ENCODE measurements at regions not wholly inside any gene's neighbourhood (a gene's known extent, or its start where the extent isn't known, plus 50 kb on each side); places are given as distances from the start of the nearest gene placed in this dataset.
"Not testable (repeated sequence)": the region's sequence is repeated elsewhere in the genome, so short reads cannot be mapped to it uniquely, and the experiment has no call there.

- Histone ChIP-seq H3K4me1 (ENCODE audit: control insufficient read depth in 1 of 2, insufficient read depth in 2 of 2, low read length in 2 of 2) (no peaks in the 10 kb centered on the region), H3K79me2 (ENCODE audit: insufficient read depth, low read length) (no peaks in the 10 kb centered on the region), H3K9ac (ENCODE audit: low read length) (no peak overlapping the region), H3K27ac (ENCODE audit: low read depth, low read length) (no peak overlapping the region), H3K4me2 (ENCODE audit: low read length) (no peak overlapping the region), H2AFZ (ENCODE audit: low read depth, low read length, poor library complexity, severe bottlenecking) (no peak overlapping the region), H3K36me3 (ENCODE audit: control insufficient read depth in 1 of 2, insufficient read depth in 2 of 2, low read length in 2 of 2) (no peaks in the 10 kb centered on the region), H4K20me1 (ENCODE audit: insufficient read depth) (no peaks in the 10 kb centered on the region), H3K27me3 (ENCODE audit: insufficient read depth, low read length) (no peaks in the 10 kb centered on the region), H3K4me3 (replicated peaks in 1 of 2; ENCODE audit: low read depth in 1 of 2, low read length in 2 of 2) (no peak overlapping the region), H3K9me2 (ENCODE audit: insufficient read depth) (0 out of 2 replicates have a peak, but pooled peaks cover 3% of the 10 kb centered on the region), H3K9me3 (ENCODE audit: control insufficient read depth in 1 of 2, insufficient read depth in 1 of 2, low read depth in 1 of 2, low read length in 2 of 2) (no peaks in the 10 kb centered on the region)
- ChIA-PET POLR2A (no interaction called here), RAD21 (ENCODE audit: low non-redundant PET in 1 of 2, low total read pairs in 2 of 2, uncharacterized antibody in 2 of 2, unreplicated experiment in 2 of 2) (no interaction called here), CTCF (no interaction called here)
- ATAC-seq, result no peak
- DNase-seq (ENCODE audit: low read depth, low spot score), result no peak
- TF ChIP-seq CBX3 (IDR thresholded peaks at IDR 0.05; ENCODE audit: low read depth), result no peak
- TF ChIP-seq SIN3A (IDR thresholded peaks at IDR 0.05; ENCODE audit: low read depth), result no peak
- no peak for TF ChIP-seq SP1 (IDR thresholded peaks at IDR 0.05; ENCODE audit: low read depth)
- TF ChIP-seq YY1 (IDR thresholded peaks at IDR 0.05; ENCODE audit: extremely low read depth, insufficient replicate concordance, low read depth, low read length), result no peak
- TF ChIP-seq JUND (IDR thresholded peaks at IDR 0.05), result no peak
- TF ChIP-seq POLR2AphosphoS5 (IDR thresholded peaks at IDR 0.05; ENCODE audit: low read depth, low read length), result no peak
- TF ChIP-seq CEBPB (IDR thresholded peaks at IDR 0.05; ENCODE audit: low read depth), result no peak
- no peak for TF ChIP-seq MAX (IDR thresholded peaks at IDR 0.05)
- TF ChIP-seq ATF3 (IDR thresholded peaks at IDR 0.05), result no peak
- TF ChIP-seq POLR2A (IDR thresholded peaks at IDR 0.05; ENCODE audit: borderline replicate concordance, extremely low read depth, insufficient read depth, insufficient read length), result no peak
- no peak for TF ChIP-seq EZH2phosphoT487 (IDR thresholded peaks at IDR 0.05; ENCODE audit: borderline replicate concordance)
- TF ChIP-seq CTCF (IDR thresholded peaks at IDR 0.05 in 2 of 3, conservative IDR thresholded peaks at IDR 0.05 in 1 of 3; ENCODE audit: borderline replicate concordance in 1 of 3, insufficient read depth in 1 of 3, low read depth in 2 of 3, low read length in 2 of 3), result no peak
- TF ChIP-seq FOSL1 (IDR thresholded peaks at IDR 0.05; ENCODE audit: low read depth), result no peak
- intact Hi-C loops (cut with micrococcal nuclease), result no loop called here
- BruUV-seq (replicated peaks), result no TSS peak
Observed at GRCh38 chr2:221724631-221725203, 152.6 kb upstream of the EPHA4 start.

GRCh38 chr2:221724117-221724516 is 152.0 kb upstream of the EPHA4 start:
- intact Hi-C loops (cut with micrococcal nuclease); RAD21 ChIA-PET (ENCODE audit: low non-redundant PET in 1 of 2, low total read pairs in 2 of 2, uncharacterized antibody in 2 of 2, unreplicated experiment in 2 of 2); BruUV-seq (replicated peaks): not testable (repeated sequence)

More at GRCh38 chr2:221724117-221724516, 152.0 kb upstream of the EPHA4 start:
- H4K20me1 ChIP-seq (ENCODE audit: insufficient read depth); H3K79me2 ChIP-seq (ENCODE audit: insufficient read depth, low read length); H3K27me3 ChIP-seq (ENCODE audit: insufficient read depth, low read length); H3K4me3 ChIP-seq (replicated peaks in 1 of 2; ENCODE audit: low read depth in 1 of 2, low read length in 2 of 2); H3K9me3 ChIP-seq (ENCODE audit: control insufficient read depth in 1 of 2, insufficient read depth in 1 of 2, low read depth in 1 of 2, low read length in 2 of 2); H3K36me3 ChIP-seq (ENCODE audit: control insufficient read depth in 1 of 2, insufficient read depth in 2 of 2, low read length in 2 of 2); ATAC-seq; H3K4me2 ChIP-seq (ENCODE audit: low read length); CTCF ChIA-PET; DNase-seq (ENCODE audit: low read depth, low spot score); H3K27ac ChIP-seq (ENCODE audit: low read depth, low read length); H3K9me2 ChIP-seq (ENCODE audit: insufficient read depth); H2AFZ ChIP-seq (ENCODE audit: low read depth, low read length, poor library complexity, severe bottlenecking); H3K9ac ChIP-seq (ENCODE audit: low read length); POLR2A ChIA-PET; H3K4me1 ChIP-seq (ENCODE audit: control insufficient read depth in 1 of 2, insufficient read depth in 2 of 2, low read length in 2 of 2): not testable (repeated sequence)

Data from HCT116 (cell line).